ENCODE measurements at regions not wholly inside any gene's neighbourhood (a gene's known extent, or its start where the extent isn't known, plus 50 kb on each side); places are given as distances from the start of the nearest gene placed in this dataset.
"Not testable (repeated sequence)": the region's sequence is repeated elsewhere in the genome, so short reads cannot be mapped to it uniquely, and the experiment has no call there.

- H3K4me1 ChIP-seq = no peaks in the 10 kb centered on the region
- H3K27ac ChIP-seq = no peak overlapping the region
- no peaks in the 10 kb centered on the region for H3K27me3 ChIP-seq
- no peaks in the 10 kb centered on the region for H3K9me3 ChIP-seq
- DNase-seq = no peak
- no peak overlapping the region for H3K4me3 ChIP-seq
- TF ChIP-seq CTCF (IDR thresholded peaks at IDR 0.05) = no peak
- TF ChIP-seq POLR2A (IDR thresholded peaks at IDR 0.05) = no peak
- H3K36me3 ChIP-seq = no peaks in the 10 kb centered on the region
Observed at GRCh38 chr5:159489779-159490178, 159.5 kb upstream of the IL12B start.

GRCh38 chr5:159490507-159490906 lies 160.2 kb upstream of the IL12B start:
- H3K27ac ChIP-seq = no peak overlapping the region
- H3K27me3 ChIP-seq = no peaks in the 10 kb centered on the region
- H3K9me3 ChIP-seq = no peaks in the 10 kb centered on the region
- no peak for TF ChIP-seq CTCF (IDR thresholded peaks at IDR 0.05)
- TF ChIP-seq POLR2A (IDR thresholded peaks at IDR 0.05) = no peak
- no peak for DNase-seq
- no peaks in the 10 kb centered on the region for H3K36me3 ChIP-seq
- no peaks in the 10 kb centered on the region for H3K4me1 ChIP-seq
- no peak overlapping the region for H3K4me3 ChIP-seq

- Histone ChIP-seq H3K9me3 (no peaks in the 10 kb centered on the region), H3K36me3 (no peaks in the 10 kb centered on the region), H3K4me3 (no peak overlapping the region), H3K4me1 (no peaks in the 10 kb centered on the region), H3K27me3 (no peaks in the 10 kb centered on the region), H3K27ac (no peak overlapping the region)
- TF ChIP-seq CTCF (IDR thresholded peaks at IDR 0.05) = no peak
- no peak for TF ChIP-seq POLR2A (IDR thresholded peaks at IDR 0.05)
- DNase-seq = no peak
Observed at GRCh38 chr5:159493696-159494095, 163.4 kb upstream of the IL12B start.

- DNase-seq = no peak
- Histone ChIP-seq H3K4me3 (no peak overlapping the region), H3K4me1 (no peaks in the 10 kb centered on the region), H3K9me3 (no peaks in the 10 kb centered on the region), H3K36me3 (no peaks in the 10 kb centered on the region), H3K27ac (no peak overlapping the region), H3K27me3 (no peaks in the 10 kb centered on the region)
- no peak for TF ChIP-seq POLR2A (IDR thresholded peaks at IDR 0.05)
- no peak for TF ChIP-seq CTCF (IDR thresholded peaks at IDR 0.05)
Observed at GRCh38 chr5:159496773-159497172, 166.5 kb upstream of the IL12B start.

GRCh38 chr5:159497221-159497620 lies 166.9 kb upstream of the IL12B start:
- TF ChIP-seq POLR2A (IDR thresholded peaks at IDR 0.05) = no peak
- TF ChIP-seq CTCF (IDR thresholded peaks at IDR 0.05) = no peak
- no peaks in the 10 kb centered on the region for H3K4me1 ChIP-seq
- no peak for DNase-seq
- no peaks in the 10 kb centered on the region for H3K9me3 ChIP-seq
- H3K36me3 ChIP-seq = no peaks in the 10 kb centered on the region
- no peaks in the 10 kb centered on the region for H3K27me3 ChIP-seq
- H3K4me3 ChIP-seq = no peak overlapping the region
- no peak overlapping the region for H3K27ac ChIP-seq

GRCh38 chr5:159498630-159499029 lies 168.3 kb upstream of the IL12B start:
- TF ChIP-seq POLR2A (IDR thresholded peaks at IDR 0.05) (no peak), CTCF (IDR thresholded peaks at IDR 0.05) (no peak)
- Histone ChIP-seq H3K4me3 (no peak overlapping the region), H3K9me3 (no peaks in the 10 kb centered on the region), H3K27me3 (no peaks in the 10 kb centered on the region), H3K36me3 (no peaks in the 10 kb centered on the region), H3K27ac (no peak overlapping the region), H3K4me1 (no peaks in the 10 kb centered on the region)
- no peak for DNase-seq

- H3K27me3 ChIP-seq, H3K4me1 ChIP-seq: not testable (repeated sequence)
Observed at GRCh38 chr5:159502116-159502515, 171.8 kb upstream of the IL12B start.

More at GRCh38 chr5:159502116-159502515, 171.8 kb upstream of the IL12B start:
- DNase-seq, H3K27ac ChIP-seq, H3K4me3 ChIP-seq, H3K36me3 ChIP-seq, H3K9me3 ChIP-seq: not testable (repeated sequence)
